GM12874 (cell line): ENCODE measurements at regions not wholly inside any gene's neighbourhood (a gene's known extent, or its start where the extent isn't known, plus 50 kb on each side); places are given as distances from the start of the nearest gene placed in this dataset.

ENCODE experiments used
- TF ChIP-seq, protein P1 (sequence below): IDR thresholded peaks from 2 replicates; pipeline ENCODE4 v1.5.1; 2011; ENCODE audit warnings: low read depth, mild to moderate bottlenecking, control low read depth, low read length, moderate library complexity; ENCODE audit not compliant: insufficient read depth

DNA sequence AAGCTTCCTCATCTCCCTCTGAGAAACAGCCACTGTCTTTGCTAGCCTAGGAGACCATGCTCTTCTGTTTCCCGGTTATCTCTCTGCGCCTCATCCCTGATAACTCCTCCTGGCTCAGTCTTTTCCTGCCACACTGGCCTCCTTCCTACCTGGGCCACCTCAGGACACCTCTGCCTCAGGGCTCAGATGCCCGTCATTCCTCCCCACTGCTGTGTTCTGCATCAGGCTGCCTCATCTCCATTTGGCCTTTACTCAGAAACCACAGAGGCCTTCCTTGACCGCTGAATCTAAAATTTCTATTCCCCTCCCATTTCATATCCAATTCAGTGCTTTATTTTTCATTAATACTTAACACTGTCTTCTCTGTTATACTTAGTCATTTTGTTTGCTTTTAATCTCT is 311.0 kb upstream of the RGS6 start:
- TF ChIP-seq, protein P1, sequence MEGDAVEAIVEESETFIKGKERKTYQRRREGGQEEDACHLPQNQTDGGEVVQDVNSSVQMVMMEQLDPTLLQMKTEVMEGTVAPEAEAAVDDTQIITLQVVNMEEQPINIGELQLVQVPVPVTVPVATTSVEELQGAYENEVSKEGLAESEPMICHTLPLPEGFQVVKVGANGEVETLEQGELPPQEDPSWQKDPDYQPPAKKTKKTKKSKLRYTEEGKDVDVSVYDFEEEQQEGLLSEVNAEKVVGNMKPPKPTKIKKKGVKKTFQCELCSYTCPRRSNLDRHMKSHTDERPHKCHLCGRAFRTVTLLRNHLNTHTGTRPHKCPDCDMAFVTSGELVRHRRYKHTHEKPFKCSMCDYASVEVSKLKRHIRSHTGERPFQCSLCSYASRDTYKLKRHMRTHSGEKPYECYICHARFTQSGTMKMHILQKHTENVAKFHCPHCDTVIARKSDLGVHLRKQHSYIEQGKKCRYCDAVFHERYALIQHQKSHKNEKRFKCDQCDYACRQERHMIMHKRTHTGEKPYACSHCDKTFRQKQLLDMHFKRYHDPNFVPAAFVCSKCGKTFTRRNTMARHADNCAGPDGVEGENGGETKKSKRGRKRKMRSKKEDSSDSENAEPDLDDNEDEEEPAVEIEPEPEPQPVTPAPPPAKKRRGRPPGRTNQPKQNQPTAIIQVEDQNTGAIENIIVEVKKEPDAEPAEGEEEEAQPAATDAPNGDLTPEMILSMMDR, result no peak

DNA sequence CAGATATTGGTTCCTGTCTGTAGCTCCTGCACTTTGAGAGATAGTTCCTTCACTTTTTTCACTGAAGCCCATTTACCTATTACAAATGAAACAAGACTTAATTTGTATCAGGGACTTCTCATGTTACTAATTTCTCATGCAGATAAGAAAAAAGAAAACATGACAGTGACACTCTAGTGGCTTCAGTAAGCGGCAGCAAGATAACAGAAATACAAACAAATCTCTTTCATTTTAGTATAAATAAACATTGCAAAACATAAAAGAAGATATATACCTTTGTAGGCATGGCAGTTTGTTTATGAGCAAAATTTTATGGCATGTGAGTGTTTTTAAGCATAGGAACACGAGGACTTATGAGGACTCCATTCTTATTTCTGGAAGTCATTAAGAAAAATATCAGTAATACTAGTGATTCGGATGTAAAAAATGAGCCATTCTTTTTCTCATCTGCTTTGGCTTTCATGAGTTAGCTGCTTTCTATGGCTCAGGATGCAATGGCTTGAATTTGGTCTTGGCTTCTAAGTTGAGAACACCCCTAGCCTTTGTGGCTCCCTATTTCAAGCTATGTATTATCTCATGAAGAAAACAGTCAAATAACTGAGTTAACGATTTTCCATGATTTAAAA is 310.1 kb upstream of the RGS6 start:
- TF ChIP-seq, protein P1, result no peak

DNA sequence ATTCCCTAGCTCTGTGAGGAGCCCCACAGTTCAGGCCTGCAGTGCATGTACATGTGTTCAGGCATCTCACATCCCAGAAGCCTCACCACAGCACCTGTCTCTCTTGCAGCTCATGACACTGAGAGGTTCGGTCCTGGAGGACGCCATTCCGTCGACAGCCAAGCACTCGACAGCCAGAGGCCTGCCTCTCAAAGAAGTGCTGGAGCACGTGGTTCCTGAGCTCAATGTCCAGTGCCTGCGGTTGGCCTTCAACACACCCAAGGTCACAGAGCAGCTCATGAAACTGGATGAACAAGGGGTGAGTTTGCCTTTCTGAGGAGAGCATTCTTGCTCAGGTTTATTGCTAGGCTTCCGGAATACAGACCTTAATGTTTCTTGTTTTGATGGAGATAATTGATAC is 308.3 kb upstream of the RGS6 start:
- TF ChIP-seq, protein P1, result no peak

DNA sequence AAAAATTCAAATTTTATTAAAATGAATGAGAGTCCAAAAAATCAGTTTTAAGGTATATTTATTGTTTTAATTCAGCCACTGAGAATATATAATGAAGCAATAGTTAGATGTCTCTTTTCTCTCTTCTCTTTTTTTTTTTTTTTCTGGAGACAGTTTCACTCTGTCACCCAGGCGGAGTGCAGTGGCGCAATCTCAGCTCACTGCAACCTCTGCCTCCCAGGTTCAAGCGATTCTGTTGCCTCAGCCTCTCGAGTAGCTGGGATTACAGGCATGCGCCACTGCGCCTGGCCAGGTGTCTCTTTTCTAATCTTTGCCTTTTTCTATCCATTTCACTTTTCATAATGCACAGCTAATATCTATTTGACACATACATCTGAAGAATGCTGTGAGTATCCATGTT is 307.1 kb upstream of the RGS6 start:
- TF ChIP-seq, protein P1, result no peak

DNA sequence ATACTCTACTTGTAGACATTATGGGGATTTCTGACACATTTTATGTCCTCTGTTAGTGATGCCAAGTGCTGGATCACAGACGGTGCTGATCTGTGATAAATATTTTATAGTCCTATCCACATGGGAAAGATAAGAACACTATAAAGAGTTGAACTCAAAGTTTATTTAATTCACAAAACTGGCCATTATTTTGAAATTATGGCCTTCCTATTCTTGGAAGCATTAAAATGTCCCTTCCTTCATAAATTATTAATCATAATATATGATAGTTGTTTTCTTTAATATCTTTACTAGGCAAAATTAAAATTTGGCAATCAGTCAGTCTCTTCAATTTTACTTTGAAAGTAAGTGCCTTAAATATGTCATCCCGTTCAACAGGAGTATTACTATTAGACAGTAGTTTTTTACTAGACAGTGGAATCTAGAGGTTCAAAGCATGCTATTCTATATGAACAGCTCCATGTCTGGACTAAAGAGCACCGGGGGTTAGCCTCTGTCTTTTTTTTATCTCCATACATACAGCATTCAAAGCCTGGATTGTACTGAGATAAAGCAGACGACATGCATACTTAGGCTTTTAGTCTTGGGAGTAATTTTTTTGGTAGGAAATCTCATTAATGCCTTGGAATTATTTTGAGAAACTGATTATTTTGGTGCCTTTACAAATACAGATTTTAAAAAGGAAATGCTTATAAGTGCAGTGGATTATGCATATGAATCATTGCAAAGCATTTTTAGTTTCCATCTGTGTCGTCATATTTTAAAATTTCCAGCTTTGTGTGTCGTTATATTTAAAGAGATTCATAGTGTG is 306.1 kb upstream of the RGS6 start:
- TF ChIP-seq, protein P1, result no peak

DNA sequence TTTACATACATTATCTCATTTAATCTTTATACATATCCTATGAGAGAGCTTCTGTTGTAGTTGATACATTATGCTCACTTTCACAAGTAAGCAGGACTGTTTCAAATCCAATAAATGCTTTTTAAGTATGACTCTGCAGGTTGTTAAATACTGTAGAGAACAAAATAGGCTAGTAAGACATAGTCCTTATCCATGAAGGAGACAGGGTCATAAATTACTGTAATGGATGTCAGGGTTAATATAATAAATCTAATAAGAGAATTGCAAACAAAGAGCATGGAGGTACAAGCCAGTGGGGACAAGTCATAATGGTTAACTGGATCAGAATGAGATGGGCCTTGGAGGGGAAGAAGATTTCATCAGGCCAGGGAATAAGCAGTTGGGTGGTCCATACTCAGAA is 303.8 kb upstream of the RGS6 start:
- TF ChIP-seq, protein P1, result no peak

DNA sequence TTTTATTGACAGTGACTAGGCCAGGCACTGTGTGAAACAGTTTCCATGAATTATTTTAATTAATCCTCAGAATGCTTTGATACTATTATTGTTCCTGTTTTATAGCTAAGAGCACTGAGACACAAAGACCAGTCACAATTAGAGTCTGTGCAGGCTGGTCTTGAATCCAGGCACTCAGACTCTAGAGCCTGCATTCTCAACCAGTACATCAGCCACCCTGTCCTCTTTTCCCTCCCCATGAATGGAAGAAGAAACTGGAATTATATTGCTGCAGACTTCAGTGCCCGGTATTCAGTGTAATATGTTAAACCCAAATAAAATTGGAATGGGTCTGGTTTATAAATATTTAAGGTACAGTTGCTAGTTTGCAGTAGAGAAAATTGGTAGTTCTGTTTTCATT is 303.0 kb upstream of the RGS6 start:
- TF ChIP-seq, protein P1, result no peak
